ENCODE measurements at regions not wholly inside any gene's neighbourhood (a gene's known extent, or its start where the extent isn't known, plus 50 kb on each side); places are given as distances from the start of the nearest gene placed in this dataset.
"Not testable (repeated sequence)": the region's sequence is repeated elsewhere in the genome, so short reads cannot be mapped to it uniquely, and the experiment has no call there.

DNA sequence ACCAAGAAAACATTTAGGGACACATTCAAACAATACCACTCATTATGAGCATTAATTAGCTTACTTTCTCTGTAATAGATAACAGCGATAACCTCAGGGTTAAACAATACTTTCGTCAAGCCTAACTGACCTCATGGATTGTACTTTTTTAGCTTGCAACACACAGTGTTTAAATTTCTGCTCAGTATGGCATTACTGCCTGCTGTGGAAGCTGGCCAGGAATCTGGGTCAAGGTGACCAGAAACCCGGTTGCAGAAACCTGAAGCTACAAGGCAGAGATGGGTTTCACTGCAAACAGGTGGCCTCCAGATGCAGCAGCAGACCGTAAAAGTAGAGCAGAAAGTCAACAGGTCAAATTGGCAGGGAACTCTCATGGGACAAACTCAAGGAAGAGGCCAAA is 123.8 kb upstream of the FHL2 start:
- no peak for DNase-seq

DNA sequence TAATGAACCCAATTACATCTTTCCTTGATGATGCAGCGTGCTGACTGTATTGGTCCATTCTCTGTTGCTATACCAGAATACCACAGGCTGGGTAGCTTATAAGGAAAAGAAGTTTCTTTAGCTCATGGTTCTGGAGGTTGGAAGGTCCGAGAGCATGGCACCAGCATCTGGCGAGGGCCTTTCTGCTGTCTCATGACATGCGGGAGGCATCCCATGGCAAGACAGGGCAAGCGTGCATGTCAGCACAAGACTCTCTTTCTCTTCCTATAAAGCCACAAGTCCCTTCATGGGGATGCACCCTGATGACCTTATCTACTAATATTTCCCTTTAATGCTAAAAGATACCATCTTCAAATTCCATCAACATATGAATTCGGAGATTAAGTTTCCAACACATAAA is 122.8 kb upstream of the FHL2 start:
- no peak for DNase-seq

DNA sequence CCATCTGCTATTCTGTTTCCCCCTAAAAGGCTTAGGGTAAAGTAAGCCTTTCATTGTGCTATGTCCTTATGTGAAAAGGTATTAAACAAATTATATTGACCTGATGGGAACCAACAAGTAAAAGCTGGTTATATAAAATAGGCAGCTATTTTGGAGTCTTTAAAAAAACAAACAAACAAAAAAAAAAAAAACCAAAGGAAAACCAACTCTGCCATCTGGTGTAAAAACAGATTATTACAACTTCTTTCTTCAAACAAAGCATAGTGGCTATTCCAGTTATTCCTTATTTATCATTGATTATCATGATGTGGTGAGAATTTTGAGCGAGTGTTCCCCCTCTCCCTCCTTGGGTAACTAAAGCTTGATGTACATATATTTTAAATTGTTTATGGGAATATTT is 122.3 kb upstream of the FHL2 start:
- DNase-seq: no peak

DNA sequence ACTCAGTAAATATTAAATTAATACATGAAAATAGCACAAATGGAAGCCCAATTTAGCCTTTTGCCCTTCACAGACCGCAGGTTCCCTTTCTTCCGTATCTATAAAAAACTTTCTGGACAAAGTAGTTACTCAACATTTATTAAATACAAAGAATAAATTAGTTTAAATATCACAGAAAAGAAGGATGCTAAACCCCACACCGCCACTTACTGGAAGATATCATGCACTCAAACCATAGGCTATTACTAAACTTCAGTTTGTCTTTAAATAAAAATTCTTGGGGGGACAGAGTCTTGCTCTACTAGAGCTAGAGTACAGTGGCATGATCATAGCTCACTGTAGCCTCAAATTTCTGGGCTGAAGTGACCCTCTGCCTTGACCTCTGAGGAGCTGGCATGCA is 120.7 kb upstream of the FHL2 start:
- DNase-seq: no peak

DNA sequence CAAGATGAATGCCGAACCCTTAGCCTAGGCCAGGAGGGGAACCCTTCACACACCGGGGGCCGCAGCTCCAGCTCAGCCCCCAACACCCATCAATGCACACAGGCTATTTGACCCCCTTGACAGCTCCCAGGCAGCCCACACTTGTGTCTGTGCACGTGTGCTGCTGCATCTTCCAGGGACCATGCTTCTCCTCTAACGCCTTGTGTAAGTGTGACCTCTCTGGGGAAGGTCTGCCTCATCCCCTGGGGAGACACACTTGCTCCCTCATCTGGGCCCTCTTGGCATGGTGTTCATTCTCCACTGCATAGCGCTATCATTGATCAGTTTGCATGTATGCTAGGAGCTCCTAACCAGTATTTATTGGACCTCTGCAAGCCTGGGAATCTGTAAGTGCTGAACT is 120.0 kb upstream of the FHL2 start:
- DNase-seq: no peak

DNA sequence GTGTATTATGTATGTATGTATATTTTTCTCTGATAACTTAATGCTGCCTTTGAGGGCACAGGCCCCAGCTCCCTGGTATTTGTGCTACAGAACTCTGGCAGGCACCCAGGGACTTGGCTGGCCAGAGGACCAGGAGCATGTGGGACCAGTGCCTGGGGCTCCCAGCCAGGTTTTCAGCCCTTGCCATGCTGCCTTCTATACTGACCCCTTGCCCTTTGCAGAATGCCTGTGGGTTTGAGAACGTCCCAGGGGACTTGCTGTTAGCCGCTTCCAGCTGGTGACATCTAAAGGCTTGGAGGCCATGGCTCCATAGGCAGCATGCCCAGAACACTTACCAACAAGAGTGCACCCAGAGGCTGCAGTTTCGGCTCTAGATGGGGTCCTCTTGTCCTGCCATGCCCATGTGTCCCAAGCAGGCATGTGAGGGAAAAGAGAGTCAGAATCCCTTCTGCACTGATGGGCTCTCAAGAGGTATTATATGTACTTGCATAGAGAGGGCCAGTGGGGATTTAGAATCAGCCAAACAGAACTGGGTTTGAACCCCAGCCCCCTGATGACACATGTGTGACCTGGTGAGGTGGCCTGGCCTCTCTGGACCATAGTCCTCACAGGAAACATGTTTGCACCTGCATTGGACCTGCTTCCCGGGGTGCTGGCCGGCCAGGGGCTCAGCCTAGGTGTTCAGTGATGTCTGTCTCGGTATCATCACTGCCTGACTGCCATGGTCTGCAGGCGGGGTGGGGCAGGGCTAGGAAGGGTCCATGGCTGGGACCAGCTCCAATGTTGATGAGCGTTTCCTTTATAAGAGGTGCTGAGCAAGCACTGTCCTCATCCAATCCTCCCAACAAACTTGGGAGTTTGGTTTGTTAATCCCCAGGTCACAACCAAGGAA is 119.2 kb upstream of the FHL2 start:
- DNase-seq: no peak

DNA sequence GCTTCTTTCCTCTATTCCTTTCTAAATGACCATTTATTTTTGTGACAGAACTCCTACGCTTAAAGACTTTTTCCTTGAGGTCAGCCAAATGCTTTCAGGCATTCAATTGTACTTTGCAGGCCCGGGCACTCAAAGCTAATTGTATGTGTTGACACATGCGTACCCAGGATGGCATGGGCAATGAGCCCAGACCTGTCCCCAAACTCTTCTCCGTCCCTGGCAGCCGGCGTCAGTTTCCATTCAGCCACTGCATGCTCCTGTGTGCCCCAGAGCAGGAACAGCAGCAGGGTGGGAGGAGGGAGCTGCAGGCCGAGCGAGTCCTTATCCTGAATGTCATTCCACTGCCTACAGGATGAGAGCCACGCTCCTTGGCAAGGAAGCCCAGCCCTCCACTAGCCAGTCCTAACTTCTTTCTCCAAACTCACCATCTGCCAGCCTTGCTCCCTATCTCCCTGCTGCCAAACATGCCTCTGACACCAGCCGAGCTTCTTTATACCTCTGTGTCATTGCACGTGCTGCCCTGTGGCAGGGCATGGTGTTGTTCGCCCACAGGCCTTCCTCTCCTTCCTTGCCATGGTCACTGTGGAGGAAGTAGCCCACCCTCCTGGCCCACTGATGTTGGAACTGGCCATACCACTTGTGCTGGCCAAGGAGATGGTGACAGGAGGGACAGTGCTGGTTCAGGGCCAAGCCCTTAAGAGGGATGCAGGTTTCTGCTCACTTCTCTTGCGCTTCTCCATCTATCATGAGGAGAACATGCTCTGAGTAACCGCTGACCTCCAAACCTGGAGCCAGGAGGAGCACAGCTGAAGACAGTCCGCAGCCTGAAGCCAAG is 116.9 kb upstream of the FHL2 start:
- no peak for DNase-seq

DNA sequence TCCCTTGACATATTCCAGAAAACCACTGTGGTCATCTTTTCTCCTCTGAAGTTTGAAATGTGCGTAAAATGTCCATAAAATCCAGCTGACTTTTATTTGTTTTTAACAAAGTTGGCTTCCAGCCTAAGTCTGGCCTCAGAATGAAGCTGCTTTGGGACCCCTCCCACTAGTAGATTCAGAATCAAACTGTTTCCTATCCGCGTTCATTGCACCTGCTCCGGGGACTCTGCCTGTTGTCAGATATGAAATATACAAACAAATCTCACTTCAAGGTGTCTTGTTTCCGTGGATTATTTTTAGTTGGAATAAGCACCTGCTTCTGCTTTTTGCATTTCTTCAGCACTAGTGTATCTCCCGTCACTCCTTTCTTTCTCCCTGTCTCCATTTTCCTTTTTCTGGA is 115.7 kb upstream of the FHL2 start:
- no peak for DNase-seq

DNA sequence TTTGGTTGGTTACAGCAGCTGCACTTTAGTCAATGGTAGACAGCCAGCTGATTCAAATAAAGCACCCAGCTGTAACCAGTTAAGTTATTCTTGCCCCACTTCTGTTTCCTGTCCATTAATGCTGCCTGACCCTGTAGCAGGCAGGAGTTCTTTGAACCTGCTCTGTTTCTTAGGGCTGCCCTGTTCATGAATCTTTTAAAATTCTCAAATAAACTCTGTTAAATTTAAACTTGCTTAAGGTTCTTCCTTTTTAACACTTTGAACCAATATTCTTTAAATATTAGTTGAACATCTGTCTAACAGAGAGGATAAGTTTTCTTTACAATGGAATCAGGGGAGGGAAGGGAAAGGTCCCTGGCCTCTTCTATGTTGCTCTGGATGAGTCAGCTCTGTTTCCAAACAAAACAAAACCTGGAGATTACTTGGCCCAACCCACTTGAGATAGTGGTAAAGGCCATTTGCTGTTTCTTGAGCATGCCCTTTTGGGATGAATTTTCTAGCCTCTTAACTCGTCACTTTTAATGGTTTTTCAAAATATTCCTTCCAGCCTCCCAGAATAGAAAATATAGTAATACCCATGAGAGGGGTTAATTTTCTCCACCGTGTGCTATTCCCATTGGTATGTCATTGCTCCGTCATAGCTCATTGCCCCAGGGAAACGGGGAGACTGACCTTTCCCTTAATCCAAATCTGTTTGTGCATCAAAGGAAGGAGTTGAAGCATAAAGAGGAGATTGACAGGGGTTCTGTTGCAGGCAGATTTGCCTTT is 112.1 kb upstream of the FHL2 start:
- DNase-seq: no peak

DNA sequence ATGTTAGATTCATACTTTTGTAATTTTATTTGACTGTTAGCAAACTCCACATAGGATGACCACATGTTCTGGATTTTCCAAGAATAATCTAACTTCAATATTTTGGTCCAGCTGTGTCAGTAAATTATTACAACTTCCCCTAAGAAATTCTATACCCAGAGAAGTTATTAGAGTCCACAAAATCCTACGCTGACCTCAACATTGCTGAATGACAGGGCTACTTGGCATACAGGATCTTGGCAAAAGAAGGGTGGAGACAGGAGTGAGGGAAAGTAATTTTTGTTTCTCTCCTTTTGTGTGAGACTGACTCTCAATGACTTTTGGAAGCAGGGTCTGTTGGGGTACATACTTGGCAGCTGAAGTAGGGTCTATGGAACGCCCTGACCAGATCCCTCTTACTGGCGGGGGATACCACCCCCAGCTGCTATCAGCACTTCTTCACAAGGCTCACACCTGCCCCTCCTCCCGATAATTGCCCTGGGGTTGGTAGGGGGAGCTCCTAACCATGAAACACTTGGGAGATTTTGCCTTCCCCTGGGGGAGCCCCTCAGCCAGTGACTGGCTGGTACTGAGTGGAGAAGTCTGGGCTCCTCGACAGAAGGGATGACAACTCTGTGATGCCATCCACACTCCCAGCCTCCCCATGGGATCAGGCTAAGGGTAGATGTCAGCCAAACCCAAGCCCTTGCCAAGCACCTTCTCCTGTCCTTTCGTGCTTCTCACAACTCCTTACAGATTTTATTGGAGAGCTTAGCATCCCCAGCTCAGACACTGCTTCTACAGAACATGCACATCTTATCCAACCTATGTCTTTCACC is 110.6 kb upstream of the FHL2 start:
- DNase-seq: no peak

DNA sequence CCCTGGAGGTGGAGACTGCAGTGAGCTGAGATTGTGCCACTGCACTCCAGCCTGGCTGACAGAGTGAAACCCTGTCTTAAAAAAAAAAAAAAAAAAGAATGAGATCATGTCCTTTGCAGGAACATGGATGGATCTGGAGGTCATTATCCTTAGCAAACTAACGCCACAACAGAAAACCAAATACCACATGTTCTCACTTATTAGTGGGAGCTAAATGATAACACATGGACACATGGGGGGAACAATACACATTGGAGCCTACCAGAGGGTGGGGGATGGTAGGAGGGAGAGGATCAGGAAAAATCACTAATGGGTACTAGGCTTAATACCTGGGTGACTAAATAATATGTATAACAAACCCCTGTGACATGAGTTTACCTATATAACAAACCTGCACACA is 108.0 kb upstream of the FHL2 start:
- DNase-seq: not testable (repeated sequence)

DNA sequence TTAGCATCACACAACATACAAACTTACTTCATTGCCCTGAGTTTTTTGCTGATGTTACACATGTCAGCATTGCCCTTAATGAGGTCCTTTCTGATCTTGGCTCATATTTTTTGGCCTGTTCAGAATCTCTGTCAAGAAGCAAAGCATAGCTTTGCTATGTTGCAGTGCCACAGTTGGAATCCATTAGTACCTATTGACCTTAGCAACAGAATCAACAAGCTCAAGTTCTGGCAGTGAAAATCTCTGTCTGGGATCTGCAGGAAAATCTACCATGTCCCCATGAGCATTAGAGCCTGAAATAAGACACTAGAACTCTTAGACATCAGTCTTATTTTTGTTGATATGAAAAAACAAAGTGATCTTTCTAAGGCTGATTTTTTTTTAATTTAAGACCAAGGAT is 105.6 kb upstream of the FHL2 start:
- no peak for DNase-seq

DNA sequence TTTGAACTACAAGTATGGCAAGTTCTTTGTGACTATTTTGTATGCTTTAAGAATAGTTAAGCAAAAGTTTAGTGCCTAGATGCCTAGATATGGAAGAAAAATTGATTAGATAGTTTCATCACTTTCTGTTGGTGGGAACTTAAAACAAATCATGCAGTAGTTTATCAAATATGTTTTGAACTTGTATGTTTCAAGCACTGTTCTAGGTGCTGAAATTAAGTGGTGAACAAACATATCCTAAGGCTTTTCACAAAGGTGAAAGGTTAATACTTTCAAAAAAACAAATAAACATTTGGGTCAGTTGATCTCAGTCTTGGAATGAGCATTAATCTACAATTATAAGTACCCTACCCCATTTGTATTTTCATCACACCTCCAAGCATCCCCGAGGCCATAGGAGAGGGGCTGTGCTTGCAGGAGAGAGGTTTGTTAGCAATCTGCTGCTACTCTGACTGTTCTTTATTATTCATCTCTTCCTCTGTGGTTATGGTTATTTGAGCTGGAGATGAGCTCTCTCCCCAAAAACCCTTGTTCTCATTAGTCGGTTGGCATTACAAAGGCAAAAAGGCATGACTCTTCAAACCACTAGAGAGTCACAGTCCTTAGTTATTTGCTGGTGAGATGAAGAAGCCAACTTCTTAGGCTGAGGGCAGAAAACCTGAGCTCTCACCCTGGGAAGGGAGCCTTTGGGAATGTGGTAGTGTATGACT is 103.9 kb upstream of the FHL2 start:
- no peak for DNase-seq

DNA sequence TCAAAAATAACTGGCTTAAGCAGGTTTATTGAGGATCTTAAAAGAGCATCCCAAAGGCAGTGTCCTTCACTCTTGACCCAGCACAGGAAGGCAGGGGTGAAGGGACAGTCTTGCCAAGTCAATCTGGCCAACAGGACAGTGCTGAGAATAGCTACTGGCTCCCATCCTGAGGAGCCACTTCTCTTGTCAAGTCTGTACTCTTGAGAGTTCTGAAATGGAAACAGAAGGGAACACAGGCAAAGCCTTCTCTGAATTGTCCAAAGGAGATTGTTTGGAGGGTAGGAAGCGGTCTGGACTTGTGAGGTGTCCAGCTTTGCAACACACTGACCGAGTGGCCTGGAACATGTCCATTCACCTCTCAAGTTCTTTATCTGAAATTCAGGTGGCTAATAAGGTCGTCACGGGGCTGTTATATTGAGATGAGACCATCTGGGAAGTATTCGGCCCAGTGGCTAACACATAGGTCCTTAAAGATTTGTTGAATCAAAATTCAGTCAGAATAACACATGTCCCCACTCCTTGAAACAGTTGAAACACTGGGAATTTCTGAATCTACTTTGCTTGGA is 99.5 kb upstream of the FHL2 start:
- no peak for DNase-seq

DNA sequence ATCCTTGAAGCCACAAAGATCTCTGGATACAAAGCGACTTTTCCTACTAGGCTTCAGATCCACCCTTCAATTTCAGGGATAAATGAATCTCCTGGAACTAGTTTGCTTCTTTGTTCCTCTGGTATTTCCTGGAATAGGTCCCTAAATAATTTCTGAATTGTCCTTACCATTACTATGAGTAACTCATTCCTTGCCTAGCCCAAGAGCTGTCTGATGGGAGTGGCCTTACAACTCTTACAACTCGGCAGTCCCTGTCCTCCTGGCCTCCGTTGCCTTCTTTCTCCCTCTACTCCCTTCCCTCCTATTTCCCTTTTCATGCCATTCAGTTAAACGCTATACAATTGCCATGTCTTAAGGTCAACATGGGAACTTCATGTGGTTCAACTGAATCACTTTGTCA is 98.2 kb upstream of the FHL2 start:
- no peak for DNase-seq

DNA sequence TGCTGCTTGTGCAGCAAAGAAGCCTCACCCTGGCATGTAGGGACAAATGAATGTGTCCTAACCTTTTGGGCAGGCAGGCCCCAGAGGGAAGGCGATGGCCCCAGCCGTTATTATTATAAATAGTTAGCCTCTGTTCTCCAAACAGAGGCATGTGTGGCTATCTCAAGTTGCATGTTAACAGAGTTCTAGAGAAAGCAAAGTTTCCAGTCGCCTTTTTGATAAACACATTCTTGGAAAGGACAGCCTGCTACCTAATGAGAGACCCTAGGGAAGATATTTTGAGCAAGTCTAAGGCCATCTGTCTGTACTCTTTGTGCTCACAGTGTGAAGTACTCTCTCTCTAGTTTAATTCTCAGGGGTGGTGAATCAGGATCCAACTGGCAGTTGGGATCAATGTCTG is 97.4 kb upstream of the FHL2 start:
- no peak for DNase-seq

DNA sequence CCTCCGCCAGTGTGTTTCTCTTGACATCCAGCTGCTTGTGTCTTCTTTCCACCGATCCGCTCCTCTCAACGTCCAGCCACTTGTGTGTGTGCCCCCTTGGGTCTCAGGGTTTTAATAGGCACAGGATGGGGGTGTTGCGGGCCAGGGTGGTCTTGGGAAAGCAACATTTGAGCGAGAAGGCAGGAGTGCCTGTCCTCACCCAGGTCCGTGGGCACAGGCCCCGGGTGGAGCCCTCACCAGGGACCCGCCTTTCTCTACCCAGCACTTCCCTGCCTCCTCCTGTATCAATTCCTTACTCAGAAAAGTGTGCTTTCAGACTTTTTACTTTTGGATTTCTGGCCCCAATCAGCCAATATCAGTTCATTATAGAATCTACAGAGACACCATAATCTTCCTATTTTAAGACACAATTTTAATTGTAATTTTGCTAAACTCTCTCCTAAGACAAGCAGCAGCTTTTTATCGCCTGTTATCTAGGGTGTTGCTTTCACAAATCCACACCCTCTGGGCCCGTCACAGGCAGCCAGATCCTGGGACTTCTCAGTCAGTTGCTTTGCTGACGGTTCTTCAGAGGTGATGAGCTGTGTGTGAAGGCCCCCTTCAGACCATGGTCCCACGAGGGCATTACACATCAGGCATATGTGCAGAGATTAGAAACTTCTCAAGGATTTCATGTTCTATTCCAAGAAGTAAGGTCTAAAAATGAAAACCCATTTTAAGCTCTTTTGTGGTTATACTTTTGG is 96.0 kb upstream of the FHL2 start:
- no peak for DNase-seq

DNA sequence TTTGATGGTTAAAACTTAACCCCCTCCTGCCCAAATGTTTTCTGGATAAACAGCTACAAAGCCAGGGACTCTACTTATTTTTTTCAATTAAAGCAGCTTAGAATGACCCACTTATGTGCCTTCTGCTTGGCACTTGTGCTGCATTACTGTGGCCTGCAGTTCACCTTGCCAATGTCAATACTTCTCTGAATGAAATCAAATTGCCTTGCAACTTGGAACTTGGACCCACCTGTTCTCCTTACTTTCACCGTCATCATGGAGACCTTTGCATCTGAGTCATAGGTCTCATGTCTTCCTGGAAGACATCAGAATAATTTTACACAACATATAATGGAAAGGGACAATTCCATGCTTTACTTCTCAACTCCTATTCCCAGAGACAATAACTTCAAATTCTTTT is 92.1 kb upstream of the FHL2 start:
- DNase-seq: no peak

DNA sequence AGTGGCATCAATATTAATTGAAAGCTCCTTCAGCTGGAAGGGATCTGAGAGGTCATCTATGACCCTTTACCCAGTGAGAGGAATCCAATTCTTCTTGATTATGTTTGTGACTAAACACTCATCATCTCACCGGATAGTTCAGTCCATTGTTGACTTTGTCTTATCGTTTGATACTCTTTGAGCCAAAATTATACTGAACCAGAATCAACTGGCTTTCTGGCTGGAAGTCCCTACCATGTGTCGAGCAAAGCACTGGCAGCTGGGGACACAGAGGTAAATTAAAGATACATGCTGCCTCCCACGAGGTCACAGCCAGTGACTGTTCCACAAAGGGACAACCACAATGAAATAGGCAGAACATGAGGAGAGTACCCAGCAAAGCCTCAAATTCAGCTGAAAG is 91.4 kb upstream of the FHL2 start:
- DNase-seq: no peak

DNA sequence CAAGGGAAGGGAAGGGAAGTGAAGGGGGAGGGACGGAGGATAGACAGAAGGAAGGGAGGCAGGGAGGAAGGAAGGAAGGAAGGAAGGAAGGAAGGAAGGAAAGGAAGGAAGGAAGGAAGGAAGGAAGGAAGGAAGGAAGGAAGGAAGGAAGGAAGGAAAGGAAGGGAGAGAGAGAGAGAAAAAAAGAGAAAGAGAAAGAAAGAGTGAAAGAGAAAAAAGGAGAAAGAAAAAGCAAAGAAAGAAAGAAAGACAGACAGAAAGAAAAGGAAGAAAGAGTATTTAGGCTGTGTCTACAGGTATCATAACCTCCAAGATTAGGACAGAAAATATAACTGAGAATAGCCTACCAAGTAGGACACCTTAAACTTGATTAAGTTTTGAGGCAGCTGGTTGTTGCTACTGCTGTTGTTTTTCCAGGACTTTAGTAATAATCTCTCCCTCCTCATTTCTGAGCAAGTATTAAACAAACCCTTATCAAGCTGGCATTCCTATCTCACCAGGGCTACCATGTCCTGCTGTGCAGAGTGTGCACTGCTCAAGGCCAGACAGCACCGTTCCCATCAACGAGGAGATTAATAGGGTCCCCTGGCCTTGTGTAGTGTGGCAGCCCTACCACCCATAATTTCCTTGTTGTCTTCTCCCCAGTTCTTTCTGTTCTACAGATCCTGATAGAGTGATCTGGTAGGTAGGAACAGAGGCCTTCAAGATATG is 90.5 kb upstream of the FHL2 start:
- DNase-seq: no peak
